ENCODE measurements at regions not wholly inside any gene's neighbourhood (a gene's known extent, or its start where the extent isn't known, plus 50 kb on each side); places are given as distances from the start of the nearest gene placed in this dataset.

DNA sequence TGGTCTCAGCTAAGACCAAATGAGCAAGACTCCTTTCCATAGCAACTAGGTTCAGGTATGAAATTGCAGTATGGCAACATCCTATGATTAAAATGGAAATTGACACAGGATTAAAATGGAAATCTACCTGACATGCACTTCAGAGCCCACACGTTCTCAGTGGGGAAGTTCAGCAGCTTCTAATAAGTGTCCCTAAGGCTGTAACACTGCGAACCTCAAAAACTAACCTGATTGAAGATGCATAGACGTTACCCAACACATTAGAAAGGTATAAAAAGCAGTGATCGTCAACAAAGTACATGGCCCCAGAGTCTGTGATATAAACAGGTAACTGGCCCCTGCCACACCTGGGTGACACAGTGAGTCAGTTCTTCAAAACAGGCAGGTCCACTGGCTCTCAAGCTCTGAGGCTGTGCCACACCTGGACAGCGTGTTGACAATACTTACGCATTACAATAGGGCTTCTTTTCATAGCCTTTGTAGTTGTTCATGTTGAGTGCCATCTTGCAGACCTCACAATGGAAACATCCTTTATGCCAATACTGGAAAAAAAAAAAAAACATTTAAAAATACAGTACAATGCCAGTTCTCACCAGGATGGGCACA lies 274.9 kb upstream of the NEBL start:
- TF ChIP-seq, protein P1, sequence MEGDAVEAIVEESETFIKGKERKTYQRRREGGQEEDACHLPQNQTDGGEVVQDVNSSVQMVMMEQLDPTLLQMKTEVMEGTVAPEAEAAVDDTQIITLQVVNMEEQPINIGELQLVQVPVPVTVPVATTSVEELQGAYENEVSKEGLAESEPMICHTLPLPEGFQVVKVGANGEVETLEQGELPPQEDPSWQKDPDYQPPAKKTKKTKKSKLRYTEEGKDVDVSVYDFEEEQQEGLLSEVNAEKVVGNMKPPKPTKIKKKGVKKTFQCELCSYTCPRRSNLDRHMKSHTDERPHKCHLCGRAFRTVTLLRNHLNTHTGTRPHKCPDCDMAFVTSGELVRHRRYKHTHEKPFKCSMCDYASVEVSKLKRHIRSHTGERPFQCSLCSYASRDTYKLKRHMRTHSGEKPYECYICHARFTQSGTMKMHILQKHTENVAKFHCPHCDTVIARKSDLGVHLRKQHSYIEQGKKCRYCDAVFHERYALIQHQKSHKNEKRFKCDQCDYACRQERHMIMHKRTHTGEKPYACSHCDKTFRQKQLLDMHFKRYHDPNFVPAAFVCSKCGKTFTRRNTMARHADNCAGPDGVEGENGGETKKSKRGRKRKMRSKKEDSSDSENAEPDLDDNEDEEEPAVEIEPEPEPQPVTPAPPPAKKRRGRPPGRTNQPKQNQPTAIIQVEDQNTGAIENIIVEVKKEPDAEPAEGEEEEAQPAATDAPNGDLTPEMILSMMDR (IDR thresholded peaks at IDR 0.05; ENCODE audit: unreplicated experiment), result no peak
- H3K4me1 Mint-ChIP-seq (ENCODE audit: unreplicated experiment), result peaks cover 18% of the 10 kb centered on the region
- no peak overlapping the region for H3K27ac Mint-ChIP-seq (ENCODE audit: unreplicated experiment)
- DNase-seq (ENCODE audit: low spot score), result no peak
- H3K27me3 Mint-ChIP-seq (ENCODE audit: unreplicated experiment), result peaks cover 12% of the 10 kb centered on the region
- H3K36me3 Mint-ChIP-seq (ENCODE audit: low read depth, unreplicated experiment), result peaks cover 8% of the 10 kb centered on the region
- H3K4me3 Mint-ChIP-seq (ENCODE audit: unreplicated experiment), result peak overlapping the region; percentile 53
- H3K9me3 Mint-ChIP-seq (ENCODE audit: unreplicated experiment), result no peaks in the 10 kb centered on the region

DNA sequence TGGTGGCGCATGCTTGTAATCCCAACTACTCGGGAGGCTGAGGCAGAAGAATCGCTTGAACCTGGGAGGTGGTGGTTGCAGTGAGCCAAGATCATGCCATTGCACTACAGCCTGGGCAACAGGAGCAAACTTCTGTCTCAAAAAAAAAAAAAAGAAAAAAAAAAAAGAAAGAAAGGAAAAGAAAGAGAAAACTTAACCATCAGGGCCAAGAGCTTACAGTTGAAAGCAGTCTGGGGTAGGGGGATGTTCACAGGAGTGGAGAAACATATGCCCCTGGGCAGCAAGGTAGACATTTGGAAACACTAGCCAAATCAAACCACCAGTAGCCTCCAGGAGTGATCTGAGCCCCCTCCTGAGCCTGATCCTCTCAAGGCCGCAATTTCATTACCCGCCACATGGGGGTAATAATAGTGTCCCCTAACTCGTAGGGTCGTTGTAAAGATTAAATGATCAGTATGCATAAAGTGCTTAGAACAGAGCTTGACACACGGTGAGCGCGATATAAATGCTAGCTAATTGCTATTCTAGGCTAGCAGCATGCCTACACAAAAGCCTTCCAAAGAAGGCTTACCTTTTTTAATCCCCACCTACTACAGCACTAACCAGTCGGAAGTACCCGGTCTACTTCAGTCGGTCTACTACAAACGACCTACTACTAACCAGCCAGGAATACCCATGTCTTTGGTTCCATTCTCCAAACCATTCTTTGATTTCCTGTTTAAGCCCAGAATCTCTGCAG lies 274.3 kb upstream of the NEBL start:
- H3K27me3 Mint-ChIP-seq (ENCODE audit: unreplicated experiment), result peaks cover 12% of the 10 kb centered on the region
- no peaks in the 10 kb centered on the region for H3K9me3 Mint-ChIP-seq (ENCODE audit: unreplicated experiment)
- H3K36me3 Mint-ChIP-seq (ENCODE audit: low read depth, unreplicated experiment), result peaks cover 8% of the 10 kb centered on the region
- DNase-seq (ENCODE audit: low spot score), result no peak
- H3K27ac Mint-ChIP-seq (ENCODE audit: unreplicated experiment), result no peak overlapping the region
- TF ChIP-seq, protein P1 (IDR thresholded peaks at IDR 0.05; ENCODE audit: unreplicated experiment), result no peak
- H3K4me3 Mint-ChIP-seq (ENCODE audit: unreplicated experiment), result no peak overlapping the region
- peaks cover 18% of the 10 kb centered on the region for H3K4me1 Mint-ChIP-seq (ENCODE audit: unreplicated experiment)

DNA sequence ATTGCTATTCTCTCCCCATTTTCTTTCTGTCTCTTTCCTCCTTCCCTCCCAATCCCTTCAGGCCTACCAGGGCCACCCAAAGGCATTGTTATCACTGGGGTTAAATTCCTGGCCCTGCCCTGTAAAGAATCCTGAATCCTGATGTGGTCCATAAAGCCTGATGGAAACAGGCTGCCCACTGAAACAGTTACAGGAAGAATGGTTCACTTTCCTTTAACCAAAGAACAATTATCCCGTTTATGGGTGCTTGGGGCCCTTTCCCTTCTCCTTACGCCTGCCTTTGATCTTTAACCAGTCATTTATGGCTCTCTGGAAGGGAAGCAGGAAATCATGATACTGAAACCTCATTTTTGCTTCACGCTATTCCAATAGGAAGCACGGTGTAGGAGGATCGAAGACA lies 273.1 kb upstream of the NEBL start:
- peaks cover 4% of the 10 kb centered on the region for H3K36me3 Mint-ChIP-seq (ENCODE audit: low read depth, unreplicated experiment)
- no peak overlapping the region for H3K27ac Mint-ChIP-seq (ENCODE audit: unreplicated experiment)
- H3K9me3 Mint-ChIP-seq (ENCODE audit: unreplicated experiment), result no peaks in the 10 kb centered on the region
- peaks cover 18% of the 10 kb centered on the region for H3K4me1 Mint-ChIP-seq (ENCODE audit: unreplicated experiment)
- no peak overlapping the region for H3K4me3 Mint-ChIP-seq (ENCODE audit: unreplicated experiment)
- TF ChIP-seq, protein P1 (IDR thresholded peaks at IDR 0.05; ENCODE audit: unreplicated experiment), result no peak
- DNase-seq (ENCODE audit: low spot score), result no peak
- peaks cover 11% of the 10 kb centered on the region for H3K27me3 Mint-ChIP-seq (ENCODE audit: unreplicated experiment)

DNA sequence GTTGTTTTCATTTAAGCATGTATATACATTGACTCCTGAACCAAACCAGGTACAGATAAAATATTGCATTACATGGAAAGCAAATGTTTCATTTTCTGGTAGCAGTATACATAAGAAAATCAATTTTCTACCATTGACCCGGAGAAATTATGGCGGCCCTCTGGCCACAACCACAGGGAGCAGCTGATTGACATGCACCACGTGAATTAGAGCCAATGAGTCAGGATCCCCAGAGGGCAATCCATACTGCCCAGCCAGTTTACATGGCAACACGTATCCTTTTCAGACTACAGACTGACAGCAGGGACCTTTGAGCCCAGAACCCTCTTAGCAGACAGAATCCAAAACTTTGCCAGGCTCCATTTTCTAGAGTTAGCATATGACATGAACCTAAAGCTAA lies 272.2 kb upstream of the NEBL start:
- Mint-ChIP-seq H3K9me3 (ENCODE audit: unreplicated experiment) (no peaks in the 10 kb centered on the region), H3K27ac (ENCODE audit: unreplicated experiment) (no peak overlapping the region), H3K4me1 (ENCODE audit: unreplicated experiment) (peaks cover 12% of the 10 kb centered on the region), H3K4me3 (ENCODE audit: unreplicated experiment) (no peak overlapping the region), H3K27me3 (ENCODE audit: unreplicated experiment) (peaks cover 4% of the 10 kb centered on the region), H3K36me3 (ENCODE audit: low read depth, unreplicated experiment) (no peaks in the 10 kb centered on the region)
- DNase-seq (ENCODE audit: low spot score), result no peak
- TF ChIP-seq, protein P1 (IDR thresholded peaks at IDR 0.05; ENCODE audit: unreplicated experiment), result no peak
